ENCODE measurements at regions not wholly inside any gene's neighbourhood (a gene's known extent, or its start where the extent isn't known, plus 50 kb on each side); places are given as distances from the start of the nearest gene placed in this dataset.
"Not testable (repeated sequence)": the region's sequence is repeated elsewhere in the genome, so short reads cannot be mapped to it uniquely, and the experiment has no call there.

DNA sequence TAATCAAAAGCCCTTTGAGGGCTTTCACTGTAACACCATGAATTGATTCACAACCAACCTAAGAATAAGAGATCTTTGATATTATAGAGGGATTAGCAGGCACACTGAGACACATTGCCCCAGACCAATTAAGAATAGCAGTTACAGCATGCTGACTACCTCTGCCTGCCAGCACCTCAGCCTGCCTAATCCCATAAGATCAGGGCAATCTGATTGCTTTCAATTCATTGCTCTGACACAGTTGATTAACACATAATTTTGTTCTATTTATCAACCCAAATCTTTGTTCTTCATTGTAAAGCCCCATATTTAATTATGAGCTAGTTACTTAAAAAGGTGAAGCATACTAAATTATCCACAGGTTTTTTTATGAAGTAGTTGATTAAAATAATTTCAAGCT lies 548.8 kb upstream of the ZP4 start:
- TF ChIP-seq, protein P1, sequence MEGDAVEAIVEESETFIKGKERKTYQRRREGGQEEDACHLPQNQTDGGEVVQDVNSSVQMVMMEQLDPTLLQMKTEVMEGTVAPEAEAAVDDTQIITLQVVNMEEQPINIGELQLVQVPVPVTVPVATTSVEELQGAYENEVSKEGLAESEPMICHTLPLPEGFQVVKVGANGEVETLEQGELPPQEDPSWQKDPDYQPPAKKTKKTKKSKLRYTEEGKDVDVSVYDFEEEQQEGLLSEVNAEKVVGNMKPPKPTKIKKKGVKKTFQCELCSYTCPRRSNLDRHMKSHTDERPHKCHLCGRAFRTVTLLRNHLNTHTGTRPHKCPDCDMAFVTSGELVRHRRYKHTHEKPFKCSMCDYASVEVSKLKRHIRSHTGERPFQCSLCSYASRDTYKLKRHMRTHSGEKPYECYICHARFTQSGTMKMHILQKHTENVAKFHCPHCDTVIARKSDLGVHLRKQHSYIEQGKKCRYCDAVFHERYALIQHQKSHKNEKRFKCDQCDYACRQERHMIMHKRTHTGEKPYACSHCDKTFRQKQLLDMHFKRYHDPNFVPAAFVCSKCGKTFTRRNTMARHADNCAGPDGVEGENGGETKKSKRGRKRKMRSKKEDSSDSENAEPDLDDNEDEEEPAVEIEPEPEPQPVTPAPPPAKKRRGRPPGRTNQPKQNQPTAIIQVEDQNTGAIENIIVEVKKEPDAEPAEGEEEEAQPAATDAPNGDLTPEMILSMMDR (IDR thresholded peaks at IDR 0.05; ENCODE audit: insufficient read depth, low read depth, low read length): no peak
- TF ChIP-seq EZH2 (IDR thresholded peaks at IDR 0.05; ENCODE audit: insufficient read depth, low read length): no peak
- H3K27ac ChIP-seq (ENCODE audit: low read depth, low read length): no peak overlapping the region
- H4K20me1 ChIP-seq (ENCODE audit: insufficient read depth, low read length): no peaks in the 10 kb centered on the region
- no peak overlapping the region for H3K9ac ChIP-seq (ENCODE audit: low read length)
- no peaks in the 10 kb centered on the region for H3K9me3 Mint-ChIP-seq (ENCODE audit: unreplicated experiment)
- no peak overlapping the region for H3K4me3 ChIP-seq (ENCODE audit: insufficient read depth, low read depth, low read length)
- no peaks in the 10 kb centered on the region for H3K79me2 ChIP-seq (ENCODE audit: insufficient read depth, low read length)
- no peak for DNase-seq (ENCODE audit: low read depth)
- H3K27ac Mint-ChIP-seq (ENCODE audit: unreplicated experiment): no peak overlapping the region
- H2AFZ ChIP-seq (ENCODE audit: low read depth, low read length): no peak overlapping the region
- no peaks in the 10 kb centered on the region for H3K4me1 ChIP-seq (ENCODE audit: insufficient read depth, low read length)
- no peak for FAIRE-seq
- no peaks in the 10 kb centered on the region for H3K36me3 ChIP-seq (ENCODE audit: insufficient read depth, low read length)
- no peak overlapping the region for H3K4me2 ChIP-seq (ENCODE audit: low read length)
- no peaks in the 10 kb centered on the region for H3K27me3 ChIP-seq (ENCODE audit: insufficient read depth, low read length)
- H3K4me1 Mint-ChIP-seq (ENCODE audit: low read depth, unreplicated experiment): no peaks in the 10 kb centered on the region
- no peaks in the 10 kb centered on the region for H3K9me3 ChIP-seq (ENCODE audit: insufficient read depth, low read depth, low read length)
- no peaks in the 10 kb centered on the region for H3K27me3 Mint-ChIP-seq (ENCODE audit: low read depth, unreplicated experiment)
- H3K36me3 Mint-ChIP-seq (ENCODE audit: low read depth, unreplicated experiment): no peaks in the 10 kb centered on the region
- no peak overlapping the region for H3K4me3 Mint-ChIP-seq (ENCODE audit: unreplicated experiment)

DNA sequence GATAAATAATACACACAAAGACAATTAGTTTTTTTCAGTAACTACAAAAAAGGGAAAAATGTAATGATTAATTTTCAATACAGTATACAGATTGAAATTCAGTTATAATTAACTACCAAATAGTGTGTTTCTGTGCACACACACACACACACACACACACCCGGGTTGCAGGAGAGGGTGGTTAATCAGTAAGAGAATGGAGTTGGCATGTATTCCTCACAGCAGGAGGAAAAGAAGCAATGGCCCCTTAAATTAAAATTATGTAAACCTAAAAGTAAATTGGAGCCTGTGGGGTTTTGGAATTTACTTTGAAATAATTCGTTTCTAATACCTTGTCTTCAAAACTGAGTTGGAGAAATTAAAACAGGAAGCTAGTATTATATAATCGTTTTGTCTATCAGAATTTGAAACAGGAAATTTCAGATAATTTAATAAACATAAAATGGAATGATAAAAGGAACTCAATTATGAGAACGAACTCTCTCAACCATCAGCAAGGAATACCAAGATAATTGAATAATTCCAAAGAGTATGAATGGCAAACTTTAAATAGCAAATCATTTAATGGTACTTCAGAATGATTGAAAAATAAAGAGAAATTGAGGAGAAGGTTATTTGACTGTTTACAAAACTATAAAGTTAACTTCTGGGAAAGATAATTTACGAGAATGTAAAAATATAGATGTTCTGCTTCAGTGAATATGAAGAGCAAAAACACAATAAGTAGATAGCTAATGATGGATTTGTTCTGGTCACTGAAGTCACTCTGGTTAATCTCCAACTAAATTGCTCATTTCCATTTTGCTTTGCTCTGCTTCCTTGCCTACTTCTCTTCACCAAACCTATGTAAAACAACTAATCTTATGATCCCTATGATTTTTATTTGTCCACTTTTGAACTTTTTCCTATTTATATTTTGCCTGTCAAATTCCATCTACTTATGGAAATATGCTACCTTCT lies 547.9 kb upstream of the ZP4 start:
- Histone ChIP-seq H3K9me3 (ENCODE audit: insufficient read depth, low read depth, low read length) (no peaks in the 10 kb centered on the region), H4K20me1 (ENCODE audit: insufficient read depth, low read length) (no peaks in the 10 kb centered on the region), H3K79me2 (ENCODE audit: insufficient read depth, low read length) (no peaks in the 10 kb centered on the region), H3K27me3 (ENCODE audit: insufficient read depth, low read length) (no peaks in the 10 kb centered on the region), H3K36me3 (ENCODE audit: insufficient read depth, low read length) (no peaks in the 10 kb centered on the region), H3K4me2 (ENCODE audit: low read length) (no peak overlapping the region), H2AFZ (ENCODE audit: low read depth, low read length) (no peak overlapping the region), H3K4me1 (ENCODE audit: insufficient read depth, low read length) (no peaks in the 10 kb centered on the region), H3K27ac (ENCODE audit: low read depth, low read length) (no peak overlapping the region), H3K4me3 (ENCODE audit: insufficient read depth, low read depth, low read length) (no peak overlapping the region), H3K9ac (ENCODE audit: low read length) (no peak overlapping the region)
- no peak overlapping the region for H3K27ac Mint-ChIP-seq (ENCODE audit: unreplicated experiment)
- no peak for TF ChIP-seq EZH2 (IDR thresholded peaks at IDR 0.05; ENCODE audit: insufficient read depth, low read length)
- TF ChIP-seq, protein P1 (IDR thresholded peaks at IDR 0.05; ENCODE audit: insufficient read depth, low read depth, low read length): no peak
- FAIRE-seq (no peak), DNase-seq (ENCODE audit: low read depth) (no peak)
- H3K27me3 Mint-ChIP-seq (ENCODE audit: low read depth, unreplicated experiment): no peaks in the 10 kb centered on the region
- no peaks in the 10 kb centered on the region for H3K9me3 Mint-ChIP-seq (ENCODE audit: unreplicated experiment)
- no peak overlapping the region for H3K4me3 Mint-ChIP-seq (ENCODE audit: unreplicated experiment)
- no peaks in the 10 kb centered on the region for H3K36me3 Mint-ChIP-seq (ENCODE audit: low read depth, unreplicated experiment)
- no peaks in the 10 kb centered on the region for H3K4me1 Mint-ChIP-seq (ENCODE audit: low read depth, unreplicated experiment)

DNA sequence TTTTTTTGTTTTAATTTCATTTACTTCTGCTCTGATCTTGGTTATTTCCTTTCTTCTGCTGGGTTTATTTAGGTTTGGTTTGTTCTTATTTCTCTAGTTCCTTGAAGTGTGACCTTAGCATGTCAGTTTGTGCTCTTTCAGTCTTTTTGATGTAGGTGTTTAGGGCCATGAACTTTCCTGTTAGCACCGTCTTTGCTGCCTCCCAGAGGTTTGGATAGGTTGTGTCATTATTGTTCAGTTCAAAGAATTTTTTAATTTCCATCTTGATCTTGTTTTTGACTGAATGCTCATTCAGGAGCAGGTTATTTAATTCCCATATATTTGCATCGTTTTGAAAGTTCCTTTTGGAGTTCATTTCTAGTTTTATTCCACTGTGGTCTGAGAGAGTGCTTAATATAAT lies 539.0 kb upstream of the ZP4 start:
- not testable (repeated sequence) for H4K20me1 ChIP-seq (ENCODE audit: insufficient read depth, low read length); H3K27me3 Mint-ChIP-seq (ENCODE audit: low read depth, unreplicated experiment); H3K9me3 ChIP-seq (ENCODE audit: insufficient read depth, low read depth, low read length); H3K4me2 ChIP-seq (ENCODE audit: low read length); H3K27ac Mint-ChIP-seq (ENCODE audit: unreplicated experiment); H3K4me3 ChIP-seq (ENCODE audit: insufficient read depth, low read depth, low read length); H3K4me3 Mint-ChIP-seq (ENCODE audit: unreplicated experiment); H3K4me1 ChIP-seq (ENCODE audit: insufficient read depth, low read length); H3K27ac ChIP-seq (ENCODE audit: low read depth, low read length); H3K36me3 Mint-ChIP-seq (ENCODE audit: low read depth, unreplicated experiment); H3K4me1 Mint-ChIP-seq (ENCODE audit: low read depth, unreplicated experiment); DNase-seq (ENCODE audit: low read depth); H2AFZ ChIP-seq (ENCODE audit: low read depth, low read length); H3K9me3 Mint-ChIP-seq (ENCODE audit: unreplicated experiment); H3K27me3 ChIP-seq (ENCODE audit: insufficient read depth, low read length); H3K36me3 ChIP-seq (ENCODE audit: insufficient read depth, low read length); H3K9ac ChIP-seq (ENCODE audit: low read length); FAIRE-seq; H3K79me2 ChIP-seq (ENCODE audit: insufficient read depth, low read length)

Measured in astrocyte (in vitro differentiated cells and primary cell).